ENCODE measurements at regions not wholly inside any gene's neighbourhood (a gene's known extent, or its start where the extent isn't known, plus 50 kb on each side); places are given as distances from the start of the nearest gene placed in this dataset.

DNA sequence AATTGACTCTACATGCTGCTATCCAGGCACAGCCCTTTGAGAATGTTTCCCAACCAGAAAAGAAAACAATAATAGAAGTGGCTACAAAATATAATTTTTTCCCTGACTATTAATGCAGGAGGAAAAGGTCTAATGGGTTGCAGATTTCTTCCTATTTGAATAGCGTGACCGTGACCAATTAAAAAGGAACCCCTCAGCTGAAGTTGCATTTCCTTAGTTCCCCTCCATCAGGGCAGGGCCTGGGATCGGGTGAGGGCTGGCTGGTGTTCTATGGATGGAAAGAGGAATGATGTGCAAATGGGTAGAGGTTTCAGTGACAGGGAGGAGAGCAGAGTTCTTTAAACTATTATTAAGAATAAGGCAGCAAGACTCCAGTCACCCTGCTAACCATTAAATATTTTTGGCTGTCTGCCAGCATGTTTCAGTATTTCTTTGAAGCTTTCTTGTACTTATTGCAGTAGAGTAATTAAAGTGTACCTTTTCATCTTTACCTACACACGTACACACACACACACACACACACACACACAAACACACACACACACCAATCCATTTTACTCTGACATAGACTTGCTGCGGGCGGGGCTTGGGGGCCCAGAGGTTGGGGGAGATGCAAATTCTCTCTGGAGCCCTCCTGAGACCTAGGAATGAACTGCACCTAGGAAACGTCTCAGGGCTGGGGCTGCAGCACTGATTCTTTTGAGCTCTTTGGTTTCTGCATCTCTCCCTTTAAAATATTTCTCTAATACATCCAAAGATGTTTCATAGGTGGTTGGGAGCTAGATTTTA is 154.8 kb upstream of the SLC35B3 start:
- H3K9me3 ChIP-seq (ENCODE audit: control insufficient read depth in 4 of 4, insufficient read depth in 3 of 4, low read length in 3 of 4): peaks cover 0 to 10% (median 2%) of the 10 kb centered on the region in 4 donors
- DNase-seq (peak; percentile 45 to 78 (median 57)), ATAC-seq (ENCODE audit: insufficient read depth, low FRiP score) (no peak)
- no peaks in the 10 kb centered on the region for H3K27me3 ChIP-seq (ENCODE audit: control insufficient read depth in 3 of 3, insufficient read depth in 3 of 3, low read length in 2 of 3)
- no peak overlapping the region for H3K4me3 ChIP-seq
- TF ChIP-seq, protein P1, sequence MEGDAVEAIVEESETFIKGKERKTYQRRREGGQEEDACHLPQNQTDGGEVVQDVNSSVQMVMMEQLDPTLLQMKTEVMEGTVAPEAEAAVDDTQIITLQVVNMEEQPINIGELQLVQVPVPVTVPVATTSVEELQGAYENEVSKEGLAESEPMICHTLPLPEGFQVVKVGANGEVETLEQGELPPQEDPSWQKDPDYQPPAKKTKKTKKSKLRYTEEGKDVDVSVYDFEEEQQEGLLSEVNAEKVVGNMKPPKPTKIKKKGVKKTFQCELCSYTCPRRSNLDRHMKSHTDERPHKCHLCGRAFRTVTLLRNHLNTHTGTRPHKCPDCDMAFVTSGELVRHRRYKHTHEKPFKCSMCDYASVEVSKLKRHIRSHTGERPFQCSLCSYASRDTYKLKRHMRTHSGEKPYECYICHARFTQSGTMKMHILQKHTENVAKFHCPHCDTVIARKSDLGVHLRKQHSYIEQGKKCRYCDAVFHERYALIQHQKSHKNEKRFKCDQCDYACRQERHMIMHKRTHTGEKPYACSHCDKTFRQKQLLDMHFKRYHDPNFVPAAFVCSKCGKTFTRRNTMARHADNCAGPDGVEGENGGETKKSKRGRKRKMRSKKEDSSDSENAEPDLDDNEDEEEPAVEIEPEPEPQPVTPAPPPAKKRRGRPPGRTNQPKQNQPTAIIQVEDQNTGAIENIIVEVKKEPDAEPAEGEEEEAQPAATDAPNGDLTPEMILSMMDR (IDR thresholded peaks at IDR 0.05; ENCODE audit: control extremely low read depth, extremely low read depth): no peak
- H3K4me1 ChIP-seq (ENCODE audit: control insufficient read depth in 5 of 5, insufficient read depth in 5 of 5, low read length in 5 of 5): peaks cover 0 to 5% (median 0%) of the 10 kb centered on the region in 5 donors
- H3K36me3 ChIP-seq (ENCODE audit: control insufficient read depth in 4 of 4, insufficient read depth in 4 of 4, low read length in 4 of 4): no peaks in the 10 kb centered on the region
- no peak overlapping the region for H3K27ac ChIP-seq (ENCODE audit: low read depth in 1 of 2, low read length in 1 of 2)
- 40 to 63% methylated on average over 7 of the region's 7 CpGs for WGBS, 2 donors
- no peak overlapping the region for H3K9ac ChIP-seq (ENCODE audit: insufficient read depth in 1 of 2, low read length in 2 of 2)

GRCh38 chr6:8588176-8588575 is 152.8 kb upstream of the SLC35B3 start:
- 90 to 94% methylated on average over 1 of the region's 1 CpG for WGBS, 2 donors
- Histone ChIP-seq H3K4me1 (ENCODE audit: control insufficient read depth in 5 of 5, insufficient read depth in 5 of 5, low read length in 5 of 5) (peaks cover 0 to 5% (median 0%) of the 10 kb centered on the region in 5 donors), H3K9ac (ENCODE audit: insufficient read depth in 1 of 2, low read length in 2 of 2) (no peak overlapping the region), H3K9me3 (ENCODE audit: control insufficient read depth in 4 of 4, insufficient read depth in 3 of 4, low read length in 3 of 4) (peaks cover 0 to 10% (median 0%) of the 10 kb centered on the region in 4 donors), H3K27ac (ENCODE audit: low read depth in 1 of 2, low read length in 1 of 2) (no peak overlapping the region), H3K36me3 (ENCODE audit: control insufficient read depth in 4 of 4, insufficient read depth in 4 of 4, low read length in 4 of 4) (no peaks in the 10 kb centered on the region), H3K4me3 (no peak overlapping the region), H3K27me3 (ENCODE audit: control insufficient read depth in 3 of 3, insufficient read depth in 3 of 3, low read length in 2 of 3) (no peaks in the 10 kb centered on the region)
- DNase-seq: no peak
- no peak for ATAC-seq (ENCODE audit: insufficient read depth, low FRiP score)
- TF ChIP-seq, protein P1 (IDR thresholded peaks at IDR 0.05; ENCODE audit: control extremely low read depth, extremely low read depth): no peak

DNA sequence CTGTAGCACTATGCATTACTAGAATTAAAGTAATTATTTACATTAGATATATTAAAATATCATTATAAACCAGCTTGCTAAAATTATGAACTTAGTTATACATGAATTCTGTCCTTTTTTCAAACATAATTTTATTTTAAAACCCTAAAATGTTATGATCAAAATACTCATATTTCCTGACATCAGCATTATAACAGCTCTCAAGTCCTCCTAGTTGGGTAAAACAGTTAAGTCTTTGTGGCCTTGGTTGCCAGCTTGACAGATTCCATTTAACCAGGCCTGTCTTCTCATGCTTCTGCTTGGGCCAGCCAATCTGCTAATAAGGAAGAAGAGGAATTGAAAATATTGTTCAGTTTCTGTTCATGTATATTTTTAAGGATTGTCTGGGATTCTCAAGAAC is 147.9 kb upstream of the SLC35B3 start:
- Histone ChIP-seq H3K27me3 (ENCODE audit: control insufficient read depth in 3 of 3, insufficient read depth in 3 of 3, low read length in 2 of 3) (no peaks in the 10 kb centered on the region), H3K36me3 (ENCODE audit: control insufficient read depth in 4 of 4, insufficient read depth in 4 of 4, low read length in 4 of 4) (no peaks in the 10 kb centered on the region), H3K9ac (ENCODE audit: insufficient read depth in 1 of 2, low read length in 2 of 2) (no peak overlapping the region), H3K4me3 (no peak overlapping the region), H3K4me1 (ENCODE audit: control insufficient read depth in 5 of 5, insufficient read depth in 5 of 5, low read length in 5 of 5) (no peaks in the 10 kb centered on the region), H3K27ac (ENCODE audit: low read depth in 1 of 2, low read length in 1 of 2) (no peak overlapping the region), H3K9me3 (ENCODE audit: control insufficient read depth in 4 of 4, insufficient read depth in 3 of 4, low read length in 3 of 4) (no peaks in the 10 kb centered on the region)
- DNase-seq (no peak), ATAC-seq (ENCODE audit: insufficient read depth, low FRiP score) (no peak)
- TF ChIP-seq, protein P1 (IDR thresholded peaks at IDR 0.05; ENCODE audit: control extremely low read depth, extremely low read depth): no peak
